Right kidney (tissue), 1 donor: ENCODE measurements at regions not wholly inside any gene's neighbourhood (a gene's known extent, or its start where the extent isn't known, plus 50 kb on each side); places are given as distances from the start of the nearest gene placed in this dataset.
"Not testable (repeated sequence)": the region's sequence is repeated elsewhere in the genome, so short reads cannot be mapped to it uniquely, and the experiment has no call there.

Experiments
- DNase-seq: peaks from one replicate; pipeline ENCODE4 v3.0.0-alpha.2; 2016

- no peak for DNase-seq
Measured at GRCh38 chr3:103510760-103511159, 1075.9 kb downstream of the ZPLD1 start.

GRCh38 chr3:103511891-103512290 is 1077.1 kb downstream of the ZPLD1 start:
- DNase-seq, result no peak

- DNase-seq, result no peak
Measured at GRCh38 chr3:103512595-103512994, 1077.8 kb downstream of the ZPLD1 start.

GRCh38 chr3:103513003-103513402 is 1078.2 kb downstream of the ZPLD1 start:
- no peak for DNase-seq

- no peak for DNase-seq
Measured at GRCh38 chr3:103515116-103515515, 1080.3 kb downstream of the ZPLD1 start.

- no peak for DNase-seq
Measured at GRCh38 chr3:103516950-103517349, 1082.1 kb downstream of the ZPLD1 start.

- not testable (repeated sequence) for DNase-seq
Measured at GRCh38 chr3:103531327-103531726, 1096.5 kb downstream of the ZPLD1 start.

- DNase-seq, result no peak
Measured at GRCh38 chr3:103532986-103533385, 1098.2 kb downstream of the ZPLD1 start.

- peak; percentile 34 for DNase-seq
Measured at GRCh38 chr3:103554451-103554850, 1119.6 kb downstream of the ZPLD1 start.

- DNase-seq, result not testable (repeated sequence)
Measured at GRCh38 chr3:103564116-103564515, 1129.3 kb downstream of the ZPLD1 start.

- DNase-seq, result no peak
Measured at GRCh38 chr3:103585809-103586208, 1151.0 kb downstream of the ZPLD1 start.

- no peak for DNase-seq
Measured at GRCh38 chr3:103589770-103590169, 1155.0 kb downstream of the ZPLD1 start.

- DNase-seq, result no peak
Measured at GRCh38 chr3:103600844-103601243, 1166.0 kb downstream of the ZPLD1 start.

GRCh38 chr3:103601666-103602065 is 1166.9 kb downstream of the ZPLD1 start:
- no peak for DNase-seq

GRCh38 chr3:103609472-103609871 is 1174.7 kb downstream of the ZPLD1 start:
- DNase-seq, result no peak

- no peak for DNase-seq
Measured at GRCh38 chr3:103613397-103614156, 1178.8 kb downstream of the ZPLD1 start.

- DNase-seq, result no peak
Measured at GRCh38 chr3:103614719-103615118, 1179.9 kb downstream of the ZPLD1 start.

GRCh38 chr3:103617961-103618360 is 1183.1 kb downstream of the ZPLD1 start:
- DNase-seq, result no peak

GRCh38 chr3:103624271-103624670 is 1189.5 kb downstream of the ZPLD1 start:
- DNase-seq, result no peak

GRCh38 chr3:103629391-103629790 is 1194.6 kb downstream of the ZPLD1 start:
- DNase-seq, result no peak

GRCh38 chr3:103644450-103644849 is 1209.6 kb downstream of the ZPLD1 start:
- DNase-seq, result no peak

- DNase-seq, result no peak
Measured at GRCh38 chr3:103653996-103654395, 1219.2 kb downstream of the ZPLD1 start.

- DNase-seq, result no peak
Measured at GRCh38 chr3:103657756-103658155, 1222.9 kb downstream of the ZPLD1 start.

- no peak for DNase-seq
Measured at GRCh38 chr3:103660810-103661209, 1226.0 kb downstream of the ZPLD1 start.

GRCh38 chr3:103662591-103662990 is 1227.8 kb downstream of the ZPLD1 start:
- no peak for DNase-seq
